Activated CD8-positive, alpha-beta T cell treated with anti-CD3 and anti-CD28 coated beads for 36 hours (primary cell): ENCODE measurements at regions not wholly inside any gene's neighbourhood (a gene's known extent, or its start where the extent isn't known, plus 50 kb on each side); places are given as distances from the start of the nearest gene placed in this dataset.

ENCODE experiments used
- ATAC-seq: fragments of 200-7000 bp; cut with Tn5 transposase; one replicate; pipeline ENCODE4 v1.10.0; 2021; ENCODE audit warnings: mild to moderate bottlenecking, moderate library complexity
- CTCF ChIA-PET: fragments of 350-600 bp; sonication (Branson Sonifier 250); formaldehyde crosslinking; loops from one replicate; lab custom pipeline; 2021; ENCODE audit warnings: antibody characterized with exemption; lab: Charles Lee
- POLR2A ChIA-PET: fragments of 350-600 bp; sonication (Branson Sonifier 250); formaldehyde crosslinking; loops from one replicate; lab custom pipeline; 2021; ENCODE audit warnings: antibody characterized with exemption; lab: Charles Lee
- DNase-seq: peaks from one replicate; pipeline ENCODE4 v3.0.0-alpha.2; 2020
- H3K27ac Mint-ChIP-seq: one replicate; pipeline ENCODE4 v1.8.0; 2021; ENCODE audit warnings: mild to moderate bottlenecking, mixed read lengths
- H3K27me3 Mint-ChIP-seq: one replicate; pipeline ENCODE4 v1.8.0; 2021; ENCODE audit warnings: mixed read lengths
- H3K36me3 Mint-ChIP-seq: one replicate; pipeline ENCODE4 v1.8.0; 2021; ENCODE audit warnings: low read depth, mixed read lengths
- H3K4me1 Mint-ChIP-seq: one replicate; pipeline ENCODE4 v1.8.0; 2021; ENCODE audit warnings: low read depth, mixed read lengths
- H3K4me3 Mint-ChIP-seq: one replicate; pipeline ENCODE4 v1.8.0; 2021; ENCODE audit warnings: mild to moderate bottlenecking, moderate library complexity, mixed read lengths
- H3K9me3 Mint-ChIP-seq: one replicate; pipeline ENCODE4 v1.8.0; 2021; ENCODE audit warnings: mixed read lengths
- CTCF ChIP-seq: fragments of 200-600 bp; IDR thresholded peaks from one replicate; pipeline ENCODE4 v1.8.0; 2022; ENCODE audit warnings: antibody characterized with exemption, mild to moderate bottlenecking
- intact Hi-C: fragments of 100-400 bp; cut with micrococcal nuclease; formaldehyde crosslinking; loops from one replicate; pipeline ENCODE4 v1.10.0; 2022

- no peak overlapping the region for H3K4me3 Mint-ChIP-seq
- ChIA-PET CTCF (no interaction called here), POLR2A (no interaction called here)
- H3K9me3 Mint-ChIP-seq: no peaks in the 10 kb centered on the region
- no peaks in the 10 kb centered on the region for H3K36me3 Mint-ChIP-seq
- intact Hi-C loops: no loop called here
- DNase-seq (no peak), ATAC-seq (no peak)
- no peak for TF ChIP-seq CTCF
- H3K27ac Mint-ChIP-seq: no peak overlapping the region
- no peaks in the 10 kb centered on the region for H3K4me1 Mint-ChIP-seq
- no peaks in the 10 kb centered on the region for H3K27me3 Mint-ChIP-seq
Measured at GRCh38 chr14:104438166-104438887, 141.2 kb upstream of the C14orf180 start.

GRCh38 chr14:104439625-104440024 is 139.9 kb upstream of the C14orf180 start:
- intact Hi-C loops: no loop called here
- Mint-ChIP-seq H3K27me3 (no peaks in the 10 kb centered on the region), H3K4me1 (no peaks in the 10 kb centered on the region), H3K4me3 (no peak overlapping the region), H3K27ac (no peak overlapping the region), H3K36me3 (no peaks in the 10 kb centered on the region), H3K9me3 (peaks cover 5% of the 10 kb centered on the region)
- ATAC-seq (no peak), DNase-seq (no peak)
- TF ChIP-seq CTCF: no peak
- CTCF ChIA-PET: no interaction called here
- POLR2A ChIA-PET: no interaction called here

- H3K27me3 Mint-ChIP-seq: no peaks in the 10 kb centered on the region
- no peak for ATAC-seq
- no peak overlapping the region for H3K27ac Mint-ChIP-seq
- ChIA-PET POLR2A (no interaction called here), CTCF (no interaction called here)
- H3K36me3 Mint-ChIP-seq: no peaks in the 10 kb centered on the region
- H3K9me3 Mint-ChIP-seq: peaks cover 5% of the 10 kb centered on the region
- H3K4me3 Mint-ChIP-seq: no peak overlapping the region
- DNase-seq: no peak
- no peaks in the 10 kb centered on the region for H3K4me1 Mint-ChIP-seq
- no peak for TF ChIP-seq CTCF
- intact Hi-C loops: no loop called here
Measured at GRCh38 chr14:104440297-104440956, 139.1 kb upstream of the C14orf180 start.

GRCh38 chr14:104441275-104442106 is 138.1 kb upstream of the C14orf180 start:
- ChIA-PET CTCF (no interaction called here), POLR2A (no interaction called here)
- TF ChIP-seq CTCF: no peak
- intact Hi-C loops: no loop called here
- ATAC-seq (no peak), DNase-seq (no peak)
- H3K27me3 Mint-ChIP-seq: no peaks in the 10 kb centered on the region
- no peaks in the 10 kb centered on the region for H3K4me1 Mint-ChIP-seq
- no peak overlapping the region for H3K27ac Mint-ChIP-seq
- H3K4me3 Mint-ChIP-seq: no peak overlapping the region
- no peaks in the 10 kb centered on the region for H3K36me3 Mint-ChIP-seq
- peaks cover 5% of the 10 kb centered on the region for H3K9me3 Mint-ChIP-seq
